ENCODE measurements at regions not wholly inside any gene's neighbourhood (a gene's known extent, or its start where the extent isn't known, plus 50 kb on each side); places are given as distances from the start of the nearest gene placed in this dataset.

DNA sequence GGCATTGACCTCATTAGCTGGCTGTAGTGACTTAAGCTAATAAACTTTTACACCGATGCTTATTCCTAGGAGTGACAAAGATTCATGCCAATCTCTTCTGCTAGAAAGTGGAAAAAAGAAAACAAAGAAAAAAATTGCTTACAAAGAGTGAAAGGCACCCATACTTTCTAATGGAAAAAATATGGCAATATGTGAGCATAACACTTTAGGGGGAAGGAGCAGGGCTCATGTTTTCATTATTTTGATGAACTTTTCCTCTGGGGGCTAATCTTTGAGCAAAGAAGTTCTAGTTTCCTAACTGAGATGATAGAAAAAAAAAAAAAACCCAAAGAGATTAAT lies 94.8 kb upstream of the THRB start:
- Histone ChIP-seq H3K27ac (ENCODE audit: low read depth, low read length) (no peak overlapping the region), H3K9me3 (ENCODE audit: control insufficient read depth, insufficient read depth, low read length) (no peaks in the 10 kb centered on the region), H3K27me3 (ENCODE audit: control insufficient read depth, insufficient read depth, low read length) (no peaks in the 10 kb centered on the region), H3K4me3 (ENCODE audit: low read depth, low read length) (no peak overlapping the region)
- TF ChIP-seq, protein P1, sequence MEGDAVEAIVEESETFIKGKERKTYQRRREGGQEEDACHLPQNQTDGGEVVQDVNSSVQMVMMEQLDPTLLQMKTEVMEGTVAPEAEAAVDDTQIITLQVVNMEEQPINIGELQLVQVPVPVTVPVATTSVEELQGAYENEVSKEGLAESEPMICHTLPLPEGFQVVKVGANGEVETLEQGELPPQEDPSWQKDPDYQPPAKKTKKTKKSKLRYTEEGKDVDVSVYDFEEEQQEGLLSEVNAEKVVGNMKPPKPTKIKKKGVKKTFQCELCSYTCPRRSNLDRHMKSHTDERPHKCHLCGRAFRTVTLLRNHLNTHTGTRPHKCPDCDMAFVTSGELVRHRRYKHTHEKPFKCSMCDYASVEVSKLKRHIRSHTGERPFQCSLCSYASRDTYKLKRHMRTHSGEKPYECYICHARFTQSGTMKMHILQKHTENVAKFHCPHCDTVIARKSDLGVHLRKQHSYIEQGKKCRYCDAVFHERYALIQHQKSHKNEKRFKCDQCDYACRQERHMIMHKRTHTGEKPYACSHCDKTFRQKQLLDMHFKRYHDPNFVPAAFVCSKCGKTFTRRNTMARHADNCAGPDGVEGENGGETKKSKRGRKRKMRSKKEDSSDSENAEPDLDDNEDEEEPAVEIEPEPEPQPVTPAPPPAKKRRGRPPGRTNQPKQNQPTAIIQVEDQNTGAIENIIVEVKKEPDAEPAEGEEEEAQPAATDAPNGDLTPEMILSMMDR (IDR thresholded peaks at IDR 0.05; ENCODE audit: low read depth, low read length), result no peak
- DNase-seq (ENCODE audit: low read depth, low spot score), result no peak
- POLR2A ChIA-PET, result no interaction called here
- CTCF ChIA-PET, result no interaction called here

DNA sequence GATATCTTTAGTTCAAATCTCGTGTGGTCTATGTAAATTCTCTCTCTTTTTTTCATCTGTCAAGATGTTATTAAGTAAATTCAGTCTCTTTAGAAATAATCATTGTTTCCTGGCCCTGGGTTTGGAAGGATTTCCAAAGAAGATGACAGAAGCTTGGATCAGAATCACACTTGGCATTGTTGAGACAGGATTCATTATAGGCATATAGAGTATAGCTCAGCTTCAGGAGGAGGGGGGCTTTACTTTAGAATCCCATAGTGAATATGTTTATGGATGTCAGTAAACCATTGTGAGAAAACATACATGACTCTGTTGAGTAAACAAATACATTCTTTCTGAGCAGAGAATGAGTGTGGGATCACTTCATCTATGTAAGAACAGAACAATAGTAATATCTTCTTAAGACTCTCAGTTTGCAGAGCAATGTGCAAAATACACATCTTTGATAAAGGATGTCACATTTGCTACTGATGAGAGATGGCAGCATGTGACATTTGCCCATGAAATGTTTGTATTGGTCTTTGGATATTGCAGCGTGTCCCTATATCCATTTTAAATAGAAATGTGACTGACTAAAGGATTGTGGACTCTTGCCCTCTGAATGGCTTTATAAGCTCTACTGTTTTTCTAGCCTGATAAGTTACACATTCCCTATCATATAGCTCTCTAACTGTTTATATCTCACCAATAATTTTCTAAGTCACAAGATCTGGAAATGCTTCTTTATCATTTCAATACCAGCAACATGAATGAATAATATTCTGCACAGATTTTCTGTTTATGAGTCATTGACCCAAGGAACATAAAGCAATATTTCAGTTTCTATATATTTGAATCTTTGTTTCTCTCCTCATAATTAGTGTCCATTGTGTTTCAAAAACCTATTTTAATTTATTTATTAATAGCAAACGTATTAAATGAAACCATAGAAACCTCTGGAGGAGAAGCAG lies 95.6 kb upstream of the THRB start:
- no peak for DNase-seq (ENCODE audit: low read depth, low spot score)
- Histone ChIP-seq H3K9me3 (ENCODE audit: control insufficient read depth, insufficient read depth, low read length) (no peaks in the 10 kb centered on the region), H3K4me3 (ENCODE audit: low read depth, low read length) (no peak overlapping the region), H3K27ac (ENCODE audit: low read depth, low read length) (no peak overlapping the region), H3K27me3 (ENCODE audit: control insufficient read depth, insufficient read depth, low read length) (no peaks in the 10 kb centered on the region)
- TF ChIP-seq, protein P1 (IDR thresholded peaks at IDR 0.05; ENCODE audit: low read depth, low read length), result no peak
- CTCF ChIA-PET, result interaction anchor here (0.6 kb wide), 1 partner anchor 90 kb away, joined by 3 read pairs; no protein-coding TSS in a partner anchor
- POLR2A ChIA-PET, result no interaction called here

DNA sequence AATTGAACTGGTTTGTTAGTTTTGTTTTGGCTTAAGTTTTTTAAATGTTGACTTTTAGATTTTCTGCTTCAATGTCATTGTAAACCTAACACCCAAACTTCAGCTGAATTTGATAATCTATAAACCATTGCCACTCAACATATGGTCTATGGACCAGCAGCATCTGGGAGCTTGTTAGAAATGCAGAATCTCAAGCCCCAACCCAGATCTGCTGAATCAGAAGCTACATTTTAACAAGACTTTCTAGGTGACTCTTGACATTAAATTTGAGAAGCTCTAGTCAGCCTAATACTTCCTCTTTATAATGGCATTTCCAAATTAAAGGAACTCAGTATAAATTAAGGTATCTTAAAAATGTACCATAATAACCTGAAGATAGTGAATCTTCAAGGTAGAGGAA lies 96.5 kb upstream of the THRB start:
- TF ChIP-seq, protein P1 (IDR thresholded peaks at IDR 0.05; ENCODE audit: low read depth, low read length), result no peak
- Histone ChIP-seq H3K27me3 (ENCODE audit: control insufficient read depth, insufficient read depth, low read length) (no peaks in the 10 kb centered on the region), H3K9me3 (ENCODE audit: control insufficient read depth, insufficient read depth, low read length) (no peaks in the 10 kb centered on the region), H3K27ac (ENCODE audit: low read depth, low read length) (no peak overlapping the region), H3K4me3 (ENCODE audit: low read depth, low read length) (no peak overlapping the region)
- ChIA-PET CTCF (no interaction called here), POLR2A (no interaction called here)
- DNase-seq (ENCODE audit: low read depth, low spot score), result no peak

DNA sequence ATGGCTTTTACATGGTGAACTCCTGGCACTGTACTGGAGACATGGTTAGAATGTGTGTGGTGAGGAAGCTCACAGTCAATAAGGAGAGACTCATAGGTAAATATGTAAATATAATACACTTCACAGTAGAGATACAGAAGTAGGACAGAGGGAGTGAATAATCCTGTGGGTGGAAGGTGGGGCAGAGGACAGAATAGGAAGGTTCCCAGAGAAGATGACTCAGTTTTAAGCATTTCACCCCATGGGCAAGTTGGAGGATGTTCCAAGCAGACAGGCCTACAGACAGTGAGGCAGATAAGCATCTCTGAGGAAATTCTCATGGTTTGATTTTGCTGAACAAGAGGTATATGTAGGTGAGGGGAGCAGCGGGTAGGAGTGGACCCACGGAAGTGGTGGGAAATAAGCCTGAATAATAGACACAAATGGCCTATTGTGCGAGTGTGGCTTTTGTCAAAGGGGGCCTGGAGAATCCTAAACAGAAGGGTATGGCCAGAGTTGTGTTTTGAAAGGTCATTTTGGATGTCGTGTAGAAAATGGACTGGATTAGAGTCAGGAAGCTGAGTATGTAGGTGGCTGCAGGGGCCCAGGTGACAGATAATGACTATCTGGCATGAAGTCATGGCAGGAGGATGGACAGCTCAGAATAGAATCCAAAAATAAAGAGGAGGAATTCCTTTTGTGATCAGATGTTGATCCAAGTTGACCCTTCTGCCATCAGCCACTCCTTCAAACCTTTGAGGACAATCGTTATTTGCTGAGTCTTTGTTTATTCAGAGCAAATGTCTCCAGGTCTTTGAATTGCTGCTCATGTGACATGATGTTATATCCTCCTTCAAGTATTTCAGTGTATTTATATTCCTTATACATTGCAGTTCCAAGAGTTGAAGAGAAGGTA lies 97.3 kb upstream of the THRB start:
- ChIA-PET CTCF (no interaction called here), POLR2A (no interaction called here)
- no peak overlapping the region for H3K27ac ChIP-seq (ENCODE audit: low read depth, low read length)
- no peaks in the 10 kb centered on the region for H3K27me3 ChIP-seq (ENCODE audit: control insufficient read depth, insufficient read depth, low read length)
- no peak for DNase-seq (ENCODE audit: low read depth, low spot score)
- H3K9me3 ChIP-seq (ENCODE audit: control insufficient read depth, insufficient read depth, low read length), result no peaks in the 10 kb centered on the region
- TF ChIP-seq, protein P1 (IDR thresholded peaks at IDR 0.05; ENCODE audit: low read depth, low read length), result no peak
- H3K4me3 ChIP-seq (ENCODE audit: low read depth, low read length), result no peak overlapping the region

DNA sequence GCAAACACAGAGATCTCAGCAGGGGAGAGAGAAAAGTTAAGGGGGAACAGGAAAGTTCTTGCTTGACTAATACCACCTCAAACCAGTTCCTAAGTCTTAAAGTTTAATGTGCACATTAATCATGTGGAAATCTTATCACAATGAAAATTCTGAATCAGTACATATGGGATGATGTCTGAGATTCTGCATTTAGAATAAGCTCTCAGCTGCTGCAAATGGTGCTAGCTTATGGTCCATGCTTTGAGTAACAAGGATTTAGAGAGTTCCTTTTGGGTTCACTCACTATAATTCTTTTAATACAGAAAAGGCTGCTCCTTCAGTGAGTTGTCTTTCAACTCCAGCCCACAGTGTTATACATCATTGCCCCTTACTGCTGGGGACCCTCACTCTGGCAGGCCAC lies 99.5 kb upstream of the THRB start:
- ChIA-PET CTCF (no interaction called here), POLR2A (no interaction called here)
- no peak for DNase-seq (ENCODE audit: low read depth, low spot score)
- H3K9me3 ChIP-seq (ENCODE audit: control insufficient read depth, insufficient read depth, low read length), result no peaks in the 10 kb centered on the region
- H3K4me3 ChIP-seq (ENCODE audit: low read depth, low read length), result no peak overlapping the region
- H3K27me3 ChIP-seq (ENCODE audit: control insufficient read depth, insufficient read depth, low read length), result no peaks in the 10 kb centered on the region
- TF ChIP-seq, protein P1 (IDR thresholded peaks at IDR 0.05; ENCODE audit: low read depth, low read length), result no peak
- H3K27ac ChIP-seq (ENCODE audit: low read depth, low read length), result no peak overlapping the region
